Muscle of arm (tissue), 1 donor: ENCODE measurements at regions not wholly inside any gene's neighbourhood (a gene's known extent, or its start where the extent isn't known, plus 50 kb on each side); places are given as distances from the start of the nearest gene placed in this dataset.
A peak's percentile ranks its signal among the peaks of the same experiment; 100 is the strongest.
"Not testable (repeated sequence)": the region's sequence is repeated elsewhere in the genome, so short reads cannot be mapped to it uniquely, and the experiment has no call there.

Source experiments
- DNase-seq: peaks from one replicate; pipeline ENCODE4 v3.0.0-alpha.2; 2013

GRCh38 chr15:46098006-46098405, 463.2 kb downstream of the SQOR start:
- DNase-seq = not testable (repeated sequence)

GRCh38 chr15:46110755-46111154, 475.9 kb downstream of the SQOR start:
- DNase-seq = no peak

GRCh38 chr15:46111730-46112129, 476.9 kb downstream of the SQOR start:
- no peak for DNase-seq

- no peak for DNase-seq
Observed at GRCh38 chr15:46117071-46117470, 482.2 kb downstream of the SQOR start.

- DNase-seq = no peak
Observed at GRCh38 chr15:46120713-46121112, 485.9 kb downstream of the SQOR start.

GRCh38 chr15:46121441-46121840, 486.6 kb downstream of the SQOR start:
- no peak for DNase-seq

- DNase-seq = no peak
Observed at GRCh38 chr15:46126581-46126980, 491.8 kb downstream of the SQOR start.

GRCh38 chr15:46127361-46127874, 492.6 kb downstream of the SQOR start:
- no peak for DNase-seq

GRCh38 chr15:46129145-46129544, 494.3 kb downstream of the SQOR start:
- no peak for DNase-seq

- DNase-seq = no peak
Observed at GRCh38 chr15:46131876-46132275, 497.0 kb downstream of the SQOR start.

GRCh38 chr15:46137443-46137842, 502.6 kb downstream of the SQOR start:
- no peak for DNase-seq

GRCh38 chr15:46146002-46146401, 511.2 kb downstream of the SQOR start:
- no peak for DNase-seq

GRCh38 chr15:46146915-46147314, 512.1 kb downstream of the SQOR start:
- DNase-seq = no peak

- DNase-seq = no peak
Observed at GRCh38 chr15:46151786-46152185, 517.0 kb downstream of the SQOR start.

GRCh38 chr15:46166750-46167149, 531.9 kb downstream of the SQOR start:
- no peak for DNase-seq

- DNase-seq = no peak
Observed at GRCh38 chr15:46170326-46170725, 535.5 kb downstream of the SQOR start.

- no peak for DNase-seq
Observed at GRCh38 chr15:46174122-46174521, 539.3 kb downstream of the SQOR start.

GRCh38 chr15:46177219-46177618, 542.4 kb downstream of the SQOR start:
- no peak for DNase-seq

- DNase-seq = no peak
Observed at GRCh38 chr15:46178138-46178537, 543.3 kb downstream of the SQOR start.

GRCh38 chr15:46207341-46207740, 572.5 kb downstream of the SQOR start:
- DNase-seq = peak; percentile 40

- DNase-seq = no peak
Observed at GRCh38 chr15:46213551-46213950, 578.7 kb downstream of the SQOR start.

GRCh38 chr15:46222826-46223225, 588.0 kb downstream of the SQOR start:
- DNase-seq = no peak

GRCh38 chr15:46229263-46229662, 594.4 kb downstream of the SQOR start:
- DNase-seq = no peak

- no peak for DNase-seq
Observed at GRCh38 chr15:46231786-46232185, 597.0 kb downstream of the SQOR start.

- no peak for DNase-seq
Observed at GRCh38 chr15:46232471-46232870, 597.6 kb downstream of the SQOR start.
